Heart left ventricle (tissue), 13 donors: ENCODE measurements at regions not wholly inside any gene's neighbourhood (a gene's known extent, or its start where the extent isn't known, plus 50 kb on each side); places are given as distances from the start of the nearest gene placed in this dataset.

Source experiments
- CTCF ChIP-seq, 12 donors: fragments of 200-600 bp; sonication (generic) in 4 of 12; IDR thresholded peaks; one replicate each; pipeline versions ENCODE4 v1.5.0 to v1.8.0; 2018 to 2022; ENCODE audit warnings: antibody characterized with exemption in 12 of 12, mild to moderate bottlenecking in 5 of 12
- POLR2A ChIP-seq, 2 donors: fragments of 450-650 bp; IDR thresholded peaks; one replicate each; pipeline ENCODE4 v1.6.1; 2017; ENCODE audit warnings: antibody characterized with exemption in 2 of 2, mild to moderate bottlenecking in 2 of 2, moderate library complexity in 2 of 2
- donor health status: ischemic (EF 13 %, LVEDD 7.1; RV severe dilation, severe dysfunction).
- donor health status: DM: no; HTN: yes; CAD: no.
- donor health status: DM: no; HTN: no; CAD: no.
- donor health status: ischemic (EF 25% LVEDD 6.9; RV normal size, moderate dysfunction).
- donor health status: ischemic (EF 25% LVEDD 5.7; RV mildly dilated, moderate dysfunction).
- donor health status: ischemic (EF 35%, LVEDD 5.7; RV mildly dilated, moderate dysfunction).
- donor health status: nonischemic (EF 11% LVEDD 7.7; RV severe dilation, severe dysfunction).
- donor health status: DM: yes; HTN: yes; CAD: no.
- donor health status: PGD.
- donor health status: ischemic (EF 29% LVEDD 5.4; RV normal size, mild dysfunction).
- donor health status: nonischemic (EF 23%, LVEDD 6.1; RV moderate dilation, normal function).

GRCh38 chr7:130823060-130823459 is 89.1 kb upstream of the KLF14 start:
- no peak for TF ChIP-seq POLR2A (IDR thresholded peaks at IDR 0.05)
- no peak for TF ChIP-seq CTCF (IDR thresholded peaks at IDR 0.05)
